ENCODE measurements at regions not wholly inside any gene's neighbourhood (a gene's known extent, or its start where the extent isn't known, plus 50 kb on each side); places are given as distances from the start of the nearest gene placed in this dataset.

DNA sequence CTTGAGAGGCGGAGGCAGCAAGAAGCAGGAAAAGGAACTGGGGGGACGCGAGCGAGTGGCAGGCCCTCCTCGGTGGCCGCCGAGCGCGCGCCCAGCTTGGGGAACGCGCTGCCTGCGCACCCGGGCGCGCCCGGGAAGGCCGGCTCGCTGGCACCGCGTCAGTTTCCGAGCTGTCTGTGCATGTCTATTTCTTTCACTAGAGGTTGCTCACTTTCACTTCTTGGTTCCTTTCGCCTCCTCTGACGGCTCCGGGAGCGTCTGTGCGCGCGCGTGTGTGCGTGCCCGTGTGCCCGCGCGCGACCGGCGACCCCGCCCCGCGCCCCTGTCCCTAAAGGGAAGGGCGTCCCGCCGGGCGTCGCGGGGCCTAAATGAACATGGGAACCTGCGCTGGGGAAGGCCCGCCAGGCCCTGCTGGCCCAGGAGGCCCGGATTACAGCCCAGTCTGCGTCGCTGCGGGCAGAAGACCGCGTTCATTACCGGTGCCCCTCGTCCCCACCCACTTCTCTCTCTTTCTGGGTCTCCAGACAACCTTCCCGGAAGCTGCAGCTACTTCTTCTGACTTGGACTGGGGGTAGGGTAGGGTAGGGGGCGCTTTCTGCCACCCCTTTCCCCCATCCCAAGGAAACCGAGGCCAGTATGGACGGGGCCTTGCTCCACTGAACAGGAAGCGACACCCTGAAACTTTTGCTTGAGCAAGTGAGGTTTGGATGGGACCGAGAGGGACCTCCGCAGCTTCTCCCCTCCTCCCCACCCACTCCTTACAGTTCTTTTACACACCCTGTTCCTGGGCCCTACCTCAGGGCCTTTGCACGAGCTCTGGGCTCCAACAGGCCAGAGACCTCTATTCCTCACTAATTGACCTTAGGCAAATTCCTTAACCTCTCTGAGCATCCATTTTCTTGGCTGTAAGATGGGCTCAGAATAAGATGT is 205.8 kb upstream of the IER5L start:
- peak; percentile 39 to 42 for DNase-seq (ENCODE audit: low read depth in 2 of 2)

DNA sequence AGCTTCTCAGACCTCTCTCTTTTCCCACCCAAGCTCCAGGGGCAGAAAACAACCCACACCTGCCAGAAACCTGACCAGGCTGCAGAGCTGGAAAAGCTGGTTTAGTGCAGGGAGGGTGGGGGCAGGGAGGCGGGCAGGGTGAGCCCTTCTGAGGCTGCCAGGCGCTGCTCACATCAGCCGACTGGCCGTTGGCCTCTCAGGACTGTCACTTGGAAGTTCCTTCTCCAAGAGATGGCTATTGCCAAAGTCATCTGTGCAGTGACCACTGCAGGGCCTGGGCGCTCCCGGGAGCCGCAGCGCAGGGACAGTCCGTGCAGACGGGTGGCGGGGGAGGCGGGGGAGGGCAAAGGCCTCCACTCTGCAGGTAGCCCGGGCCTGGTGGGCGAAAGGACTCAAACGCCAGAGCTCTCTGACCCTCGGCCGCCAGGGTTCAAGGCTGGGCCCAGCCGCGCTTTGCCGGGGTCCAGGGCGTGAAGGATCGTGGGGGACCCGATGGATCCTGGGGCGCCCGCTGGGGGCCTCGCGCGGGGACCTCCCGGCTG is 205.0 kb upstream of the IER5L start:
- no peak for DNase-seq (ENCODE audit: low read depth in 2 of 2)

DNA sequence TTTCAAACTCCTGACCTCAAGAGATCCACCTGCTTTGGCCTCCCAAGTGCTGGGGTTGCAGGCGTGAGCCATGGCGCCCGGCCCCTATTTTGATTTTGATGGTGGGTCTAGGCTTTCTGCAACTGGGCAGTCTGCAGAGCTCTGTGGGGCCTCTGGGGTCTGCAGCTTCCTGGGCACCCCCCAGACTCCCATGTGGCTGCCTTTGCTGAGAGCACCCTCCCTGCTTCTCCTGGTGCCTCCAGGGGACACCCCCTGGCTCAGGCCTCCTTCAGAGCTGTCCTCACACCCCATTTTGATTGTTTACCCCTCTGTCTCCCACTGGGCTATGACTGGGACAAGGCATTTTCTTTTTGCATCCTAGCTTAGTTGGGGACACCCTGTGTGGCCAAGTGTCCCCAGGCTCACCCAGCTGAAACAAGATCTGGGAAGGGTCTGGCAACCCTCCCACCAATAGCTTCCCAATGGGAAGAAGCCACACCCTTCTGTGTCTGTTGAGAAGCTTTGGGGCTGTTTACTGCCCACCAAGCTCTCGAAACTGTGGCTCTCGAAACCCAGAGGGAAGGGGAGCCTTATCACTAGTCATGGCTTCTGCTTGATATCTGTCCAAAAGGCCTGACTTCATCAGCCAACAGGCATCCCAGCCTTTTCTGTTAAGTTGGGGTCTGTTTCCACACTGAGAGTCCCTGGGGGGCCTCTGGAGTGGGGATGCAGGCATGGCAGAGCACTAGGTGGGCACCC is 204.4 kb upstream of the IER5L start:
- DNase-seq (ENCODE audit: low read depth in 2 of 2): no peak

DNA sequence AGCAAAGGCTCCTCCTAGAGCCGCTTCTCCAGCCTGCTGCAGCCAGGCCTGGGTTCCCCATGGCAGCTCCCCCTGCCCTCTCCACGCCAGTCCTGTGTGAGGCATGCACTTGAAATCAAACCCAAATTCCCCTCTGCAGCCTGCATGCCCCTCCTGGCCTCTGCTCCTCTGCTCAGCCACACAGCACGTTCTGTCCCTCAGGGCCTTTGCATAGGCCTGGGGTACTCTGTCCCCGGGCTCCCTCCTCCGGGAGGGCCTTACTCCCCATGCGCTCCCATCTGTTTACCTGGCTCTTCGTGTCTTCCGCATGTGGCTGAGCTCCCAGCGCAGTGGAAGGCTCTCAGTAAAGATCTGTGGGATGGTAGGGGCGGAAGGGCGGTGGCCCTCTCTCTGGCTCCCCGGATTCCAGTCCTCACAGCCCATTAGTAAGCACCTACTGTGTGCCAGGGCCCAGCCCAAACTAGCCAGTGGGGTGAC is 203.5 kb upstream of the IER5L start:
- no peak for DNase-seq (ENCODE audit: low read depth in 2 of 2)

DNA sequence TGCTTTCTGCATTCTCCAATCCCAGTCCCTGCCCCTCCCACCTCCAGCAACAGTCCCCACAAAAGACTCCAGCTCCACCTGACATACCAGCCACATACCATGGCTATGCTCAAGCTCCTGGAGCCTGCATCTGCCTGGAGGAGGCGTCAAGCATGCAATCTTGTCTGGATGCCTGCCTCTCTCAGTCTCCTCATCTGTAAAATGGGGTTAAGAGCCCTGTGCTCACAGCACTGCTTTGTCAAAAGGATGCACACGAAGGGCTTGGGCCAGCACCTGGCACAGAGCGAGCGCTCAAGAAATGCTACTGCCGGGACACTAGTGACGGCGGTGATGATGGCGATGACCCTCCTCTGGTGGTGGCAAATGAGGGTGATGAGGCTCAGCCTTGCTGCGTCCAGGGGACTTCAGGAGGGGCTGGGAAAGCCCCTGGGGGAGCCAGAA is 202.9 kb upstream of the IER5L start:
- DNase-seq (ENCODE audit: low read depth in 2 of 2): no peak

DNA sequence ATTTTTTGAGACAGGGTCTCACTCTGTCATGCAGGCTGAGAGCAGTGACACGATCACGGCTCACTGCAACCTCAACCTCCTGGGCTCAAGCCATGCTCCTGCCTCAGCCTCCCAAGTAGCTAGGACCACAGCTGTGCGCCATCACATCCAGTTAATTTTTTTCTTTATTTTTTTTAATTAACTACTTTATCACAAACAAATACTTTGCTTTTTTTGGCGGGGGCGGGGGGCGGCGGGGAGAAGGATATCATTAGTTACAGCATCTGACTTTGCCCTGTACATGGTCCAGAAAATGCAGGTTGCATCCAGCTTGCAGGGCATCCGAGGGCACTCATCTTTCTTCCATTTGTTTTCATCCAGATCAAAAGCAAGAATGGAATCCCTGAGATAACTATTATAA is 201.8 kb upstream of the IER5L start:
- DNase-seq (ENCODE audit: low read depth in 2 of 2): no peak

DNA sequence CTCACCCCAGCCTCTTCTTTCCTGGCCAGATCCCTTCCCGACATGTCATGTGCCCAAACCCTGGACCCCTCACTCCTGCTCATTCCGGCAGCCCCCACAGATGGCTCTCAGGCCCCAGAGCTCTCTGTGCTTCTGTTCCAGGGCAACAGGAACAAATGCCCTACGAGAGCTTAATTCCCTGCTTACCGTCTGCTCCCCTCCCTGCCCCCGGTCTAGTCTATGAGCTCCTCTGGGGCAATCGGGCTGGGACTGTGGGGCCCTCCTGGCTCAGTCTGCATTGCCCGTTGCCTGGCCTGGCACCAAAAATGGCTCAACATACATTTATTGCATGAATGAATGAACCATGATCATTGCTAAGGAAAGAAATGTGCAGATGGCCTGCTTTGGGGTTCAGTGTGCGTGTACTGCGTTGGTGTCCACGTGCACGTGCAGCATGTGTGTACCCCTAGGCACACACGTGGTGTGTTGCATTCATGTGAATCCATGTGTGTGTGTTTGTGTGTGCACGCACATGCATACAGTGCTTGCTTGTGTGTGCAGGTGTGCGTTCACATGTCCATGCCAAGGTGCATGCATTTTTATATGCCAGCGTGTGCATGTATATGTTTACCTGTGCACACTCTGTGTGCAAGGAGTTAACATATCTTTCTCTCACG is 201.2 kb upstream of the IER5L start:
- no peak for DNase-seq (ENCODE audit: low read depth in 2 of 2)

DNA sequence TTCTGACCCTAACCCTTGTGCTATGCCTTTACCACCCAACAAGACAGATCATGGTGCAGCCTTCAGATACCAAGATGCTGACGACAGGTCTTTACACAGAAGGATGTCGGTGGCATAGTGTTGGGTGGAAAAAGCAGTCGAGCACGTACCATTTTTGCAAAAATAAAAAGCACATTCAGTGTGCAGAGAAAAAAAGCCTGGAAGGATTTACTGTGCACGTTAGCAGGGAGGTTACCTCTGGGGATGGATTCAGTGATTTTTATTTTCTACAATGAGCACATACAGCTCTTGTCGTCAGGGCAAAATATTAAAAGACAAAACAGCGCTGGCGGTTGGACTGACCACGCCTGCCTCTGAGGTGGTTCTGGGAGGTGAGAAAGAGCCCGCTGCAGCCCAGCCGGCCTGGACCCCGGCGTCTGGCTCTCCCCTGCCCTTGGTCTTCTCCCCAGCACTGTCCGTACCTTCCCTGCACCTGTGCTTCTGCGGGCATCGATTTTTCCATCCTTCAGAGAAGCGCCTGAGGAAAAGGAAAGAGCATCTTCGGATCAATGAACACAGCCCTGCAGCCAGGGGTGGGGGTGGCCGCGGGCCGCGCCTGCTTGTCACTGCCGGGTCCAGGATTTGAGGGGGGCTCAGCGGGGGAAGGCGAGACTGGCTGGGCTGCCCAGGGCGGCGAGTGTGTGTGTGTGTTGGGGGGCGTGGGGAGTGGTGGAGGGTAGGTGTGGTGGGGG is 200.0 kb upstream of the IER5L start:
- DNase-seq (ENCODE audit: low read depth in 2 of 2): no peak

DNA sequence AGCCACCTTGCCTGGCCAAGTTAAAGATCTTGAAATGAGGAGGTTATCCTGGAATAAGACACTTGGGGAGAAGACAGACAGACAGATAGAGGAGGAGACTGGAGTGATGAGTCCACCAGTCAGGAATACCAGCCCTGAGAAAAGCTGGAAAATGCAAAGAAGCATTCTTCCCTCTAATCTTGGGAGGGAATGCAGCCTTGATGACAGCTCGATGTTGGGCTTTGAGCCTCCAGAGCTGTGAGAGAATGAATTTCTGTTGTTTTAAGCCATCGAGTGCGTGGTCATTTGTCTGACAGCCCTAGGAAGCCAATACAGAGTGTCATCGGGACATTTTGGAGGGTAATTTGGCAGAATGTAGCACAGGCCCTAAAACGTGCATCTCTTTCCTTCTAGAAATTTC is 199.1 kb upstream of the IER5L start:
- DNase-seq (ENCODE audit: low read depth in 2 of 2): no peak

DNA sequence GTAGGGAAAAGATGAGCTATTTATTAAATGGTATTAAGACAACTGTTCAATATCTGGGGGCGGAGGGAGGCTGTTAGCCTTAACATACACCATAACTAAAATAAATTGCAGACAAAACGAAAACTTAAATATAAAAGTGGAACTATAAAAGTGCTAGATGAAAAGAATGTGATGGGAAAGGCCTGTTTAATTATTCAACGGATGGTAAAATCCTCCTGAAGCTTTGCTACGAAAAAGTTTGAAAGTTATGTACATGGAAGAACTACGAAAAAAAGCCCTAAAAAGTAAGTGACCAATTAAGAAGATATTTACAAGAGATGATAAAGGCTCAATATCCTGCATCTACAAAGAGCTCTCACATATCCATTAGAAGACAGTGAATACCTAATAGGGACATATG is 197.8 kb upstream of the IER5L start:
- no peak for DNase-seq (ENCODE audit: low read depth in 2 of 2)

DNA sequence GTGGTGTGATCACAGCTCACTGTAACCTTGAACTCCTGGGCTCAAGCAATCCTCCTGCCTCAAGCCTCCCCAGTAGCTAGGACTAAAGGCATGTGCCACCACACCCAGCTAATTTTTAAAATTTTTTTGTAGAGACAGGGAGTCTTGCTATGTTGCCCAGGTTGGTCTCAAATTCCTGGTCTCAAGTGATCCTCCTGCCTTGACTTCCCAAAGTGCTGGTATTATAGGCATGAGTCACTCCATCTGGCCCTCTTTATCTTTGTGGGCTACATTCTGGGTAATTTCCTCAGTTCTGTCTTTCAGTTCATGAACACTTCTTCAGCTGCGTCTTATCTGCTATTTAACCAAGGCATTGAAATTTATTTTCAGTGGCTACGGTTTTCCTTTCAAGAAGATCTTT is 196.6 kb upstream of the IER5L start:
- DNase-seq (ENCODE audit: low read depth in 2 of 2): no peak

DNA sequence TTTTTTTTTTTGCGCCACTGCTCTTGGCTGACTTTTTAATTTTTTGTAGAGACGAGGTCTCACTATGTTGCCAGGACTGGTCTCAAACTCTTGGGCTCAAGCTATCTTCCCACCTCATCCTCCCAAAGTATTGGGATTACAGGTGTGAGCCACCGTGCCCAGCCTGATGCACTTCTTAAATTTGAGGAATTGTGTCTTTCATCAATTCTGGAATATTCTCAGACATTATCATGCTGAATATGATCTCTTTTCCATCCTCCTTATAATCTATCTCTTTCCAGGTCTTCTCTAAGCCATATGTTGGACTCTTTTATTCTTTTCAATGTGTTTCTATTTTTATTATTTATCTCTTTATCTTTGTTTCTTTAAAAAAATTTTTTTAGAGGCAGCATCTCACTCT is 196.2 kb upstream of the IER5L start:
- no peak for DNase-seq (ENCODE audit: low read depth in 2 of 2)

DNA sequence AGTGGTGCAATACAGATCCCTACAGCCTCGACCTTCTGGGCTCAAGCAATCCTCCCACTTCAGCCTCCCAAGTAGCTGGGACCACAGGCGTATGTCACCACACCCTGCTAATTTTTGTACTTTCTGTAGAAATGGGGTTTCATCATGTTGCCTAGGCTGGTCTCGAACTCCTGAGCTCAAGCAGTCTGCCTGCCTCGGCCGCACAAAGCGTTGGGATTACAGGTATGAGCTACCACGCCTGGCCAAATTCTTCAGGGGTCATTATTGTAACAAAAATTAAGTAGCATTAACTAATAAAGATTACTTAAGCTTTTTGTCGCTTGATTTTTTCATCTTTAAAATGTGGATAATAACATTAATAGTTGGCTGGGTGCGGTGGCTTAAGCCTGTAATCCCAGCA is 195.3 kb upstream of the IER5L start:
- no peak for DNase-seq (ENCODE audit: low read depth in 2 of 2)

DNA sequence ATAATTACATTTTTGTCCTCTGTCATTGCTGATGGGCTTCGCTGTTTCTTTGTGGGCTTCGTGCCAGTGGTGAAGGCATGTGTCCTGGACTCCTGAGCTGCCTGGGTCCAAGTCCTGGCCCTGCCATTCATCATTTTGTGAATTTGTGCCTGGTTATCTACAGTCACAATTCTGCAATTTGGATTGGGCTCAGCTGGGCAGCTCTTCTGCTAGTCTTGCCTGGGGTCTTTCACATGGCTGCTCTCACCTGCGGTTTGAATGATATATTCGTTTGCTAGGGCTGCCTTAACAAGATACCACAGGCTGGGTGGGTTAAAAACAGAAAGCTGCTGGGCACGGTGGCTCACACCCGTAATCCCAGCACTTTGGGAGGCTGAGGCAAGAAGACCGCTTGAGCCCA is 192.7 kb upstream of the IER5L start:
- no peak for DNase-seq (ENCODE audit: low read depth in 2 of 2)

DNA sequence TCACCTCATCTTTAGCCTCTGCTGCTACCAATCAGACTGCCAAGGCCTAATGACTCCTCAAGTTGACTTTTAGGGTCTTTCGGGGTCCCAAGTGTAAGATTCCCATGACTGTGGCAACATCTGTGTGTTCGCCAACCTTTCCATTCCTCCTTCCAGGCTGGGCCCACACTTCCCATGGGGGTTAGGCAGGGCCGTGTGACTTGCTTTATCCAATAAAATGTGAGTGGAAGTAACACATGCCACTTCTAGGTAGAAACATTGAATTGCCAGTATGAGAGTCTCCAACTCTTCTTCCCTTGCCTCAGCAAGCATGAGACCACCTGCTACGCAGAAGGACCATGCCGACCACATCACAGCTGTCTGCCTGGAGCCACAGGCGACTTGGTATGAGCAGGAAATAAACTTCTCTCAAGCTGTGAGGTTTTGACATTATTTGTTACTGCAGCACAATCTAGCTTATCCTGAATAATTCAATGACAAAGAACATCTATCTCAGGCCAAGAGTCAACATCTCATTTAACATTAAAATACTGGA is 190.4 kb upstream of the IER5L start:
- DNase-seq (ENCODE audit: low read depth in 2 of 2): no peak

DNA sequence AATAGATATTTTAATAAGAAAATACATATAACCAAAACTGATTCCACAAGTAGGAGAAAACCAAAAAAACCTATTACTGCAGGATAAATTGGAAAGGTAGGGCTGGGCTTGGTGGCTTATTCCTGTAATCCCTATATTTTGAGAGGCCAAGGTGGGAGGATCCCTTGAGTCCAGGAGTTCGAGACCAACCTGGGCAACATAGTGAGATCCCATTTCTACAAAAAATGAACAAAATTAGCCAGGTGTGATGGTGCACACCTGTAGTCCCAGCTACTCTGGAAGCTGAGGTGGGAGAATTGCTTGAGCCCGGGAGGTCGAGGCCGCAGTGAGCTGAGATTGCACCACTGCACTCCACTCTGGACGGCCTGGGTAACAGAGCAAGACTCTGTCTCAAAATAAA is 189.2 kb upstream of the IER5L start:
- no peak for DNase-seq (ENCODE audit: low read depth in 2 of 2)

DNA sequence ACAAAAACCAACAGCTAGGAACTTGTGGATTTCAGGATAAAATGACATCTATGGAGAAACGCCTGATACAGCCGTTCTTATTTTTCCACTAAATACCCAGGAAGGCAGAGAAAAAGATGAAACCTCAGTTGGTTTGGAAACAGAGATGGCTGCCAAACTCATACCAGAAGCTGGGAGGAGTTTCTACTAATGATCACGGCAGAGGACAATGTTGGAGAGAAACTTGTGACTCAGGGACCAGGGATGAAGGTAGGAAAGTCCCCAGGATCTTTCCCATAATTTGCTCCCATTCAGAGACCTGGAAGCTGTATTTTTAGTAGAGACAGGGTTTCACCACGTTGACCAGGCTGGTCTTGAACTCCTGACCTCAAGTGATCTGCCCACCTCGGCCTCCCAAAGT is 187.1 kb upstream of the IER5L start:
- no peak for DNase-seq (ENCODE audit: low read depth in 2 of 2)

DNA sequence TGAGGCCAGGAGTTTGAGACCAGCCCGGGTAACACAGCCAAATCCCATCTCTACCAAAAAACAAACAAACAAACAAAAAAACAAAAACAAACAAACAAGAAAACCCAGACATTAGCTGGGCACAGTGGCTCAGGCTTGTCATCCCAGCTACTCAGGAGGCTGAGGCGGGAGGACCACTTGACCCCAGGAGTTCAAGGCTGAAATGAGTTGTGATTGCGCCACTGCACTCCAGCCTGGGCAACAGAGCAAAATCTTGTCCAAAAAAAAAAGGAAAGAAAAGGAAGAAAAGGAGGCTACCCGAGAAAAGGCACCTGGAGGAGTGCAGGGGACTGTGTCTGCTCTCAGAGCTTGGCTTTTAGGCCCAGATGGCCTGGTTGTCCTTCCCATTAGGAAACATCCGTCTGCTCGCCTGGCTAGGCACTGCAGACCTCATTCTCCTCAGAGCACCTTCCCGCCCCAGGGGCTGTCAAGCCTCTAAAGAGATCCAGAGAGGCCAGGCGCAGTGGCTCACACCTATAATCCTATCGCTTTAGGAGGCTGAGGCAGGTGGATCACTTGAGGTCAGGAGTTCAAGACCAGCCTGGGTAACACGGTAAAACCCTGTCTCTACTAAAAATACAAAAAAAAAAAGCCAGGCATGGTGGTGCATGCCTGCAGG is 185.3 kb upstream of the IER5L start:
- no peak for DNase-seq (ENCODE audit: low read depth in 2 of 2)

DNA sequence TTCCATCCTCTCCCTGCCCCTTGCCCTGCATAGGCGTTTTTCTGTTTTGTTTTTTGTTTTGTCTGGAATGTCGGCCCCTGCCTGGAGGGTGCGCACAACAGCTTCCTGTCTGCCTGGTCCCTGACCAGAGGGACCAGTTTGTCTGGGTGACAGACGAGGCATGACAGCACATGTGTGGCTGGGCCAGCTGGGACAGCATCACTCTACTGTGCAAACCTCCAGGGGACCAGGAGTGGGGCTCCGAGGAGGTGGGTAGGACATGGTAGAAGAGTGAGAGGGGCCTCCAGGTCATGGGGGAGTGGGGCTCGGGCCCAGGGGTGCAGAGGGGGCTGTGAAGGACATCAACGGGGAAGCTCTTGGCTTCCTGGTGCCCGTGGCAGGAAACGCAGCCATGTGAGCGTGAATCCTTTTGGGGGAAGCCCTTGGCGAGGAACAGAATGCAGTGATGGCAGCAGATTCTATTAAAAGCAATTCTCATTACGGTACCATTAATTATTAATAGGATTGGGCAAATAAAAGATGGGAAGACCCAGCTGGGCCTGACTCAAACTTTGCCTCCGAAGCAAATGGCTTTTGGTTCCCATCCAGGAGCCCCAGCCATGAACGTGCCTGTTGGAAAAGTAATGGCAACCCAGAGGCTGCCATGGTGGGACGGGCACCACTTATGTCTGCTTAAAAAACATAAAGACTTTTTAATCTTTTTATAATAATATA is 184.4 kb upstream of the IER5L start:
- no peak for DNase-seq (ENCODE audit: low read depth in 2 of 2)

DNA sequence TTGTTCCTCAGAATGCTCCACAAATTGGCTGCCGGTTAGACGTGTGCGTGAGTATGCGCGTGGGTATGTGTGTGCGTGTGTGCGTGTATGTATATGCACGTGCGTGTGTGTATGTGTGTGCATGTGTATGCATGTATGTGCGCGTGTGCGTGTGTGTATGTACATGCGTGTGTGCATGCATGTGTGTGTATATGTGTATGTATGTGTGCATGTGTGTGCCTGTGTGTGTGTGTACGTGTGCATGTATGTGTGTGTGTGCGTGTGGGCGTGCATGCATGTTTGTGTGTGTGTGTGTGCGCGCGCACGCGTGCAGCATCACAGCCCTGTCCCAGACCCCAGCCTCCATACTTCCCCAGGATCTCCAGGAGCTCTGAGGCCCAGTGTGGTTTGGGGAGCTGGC is 183.1 kb upstream of the IER5L start:
- no peak for DNase-seq (ENCODE audit: low read depth in 2 of 2)
